NCI-H748 (cell line): ENCODE measurements at regions not wholly inside any gene's neighbourhood (a gene's known extent, or its start where the extent isn't known, plus 50 kb on each side); places are given as distances from the start of the nearest gene placed in this dataset.

ENCODE experiments used
- DNase-seq: peaks from one replicate; lab custom pipeline; 2025; ENCODE audit not compliant: unreplicated experiment; lab: John Stamatoyannopoulos, UW

- DNase-seq: no peak
These were observed 116.3 kb downstream of the RPL22L1 start for GRCh38 chr3:170753421-170754310.

- no peak for DNase-seq
These were observed 117.3 kb downstream of the RPL22L1 start for GRCh38 chr3:170752571-170753155.

- DNase-seq: no peak
These were observed 118.1 kb downstream of the RPL22L1 start for GRCh38 chr3:170751899-170752293.

DNA sequence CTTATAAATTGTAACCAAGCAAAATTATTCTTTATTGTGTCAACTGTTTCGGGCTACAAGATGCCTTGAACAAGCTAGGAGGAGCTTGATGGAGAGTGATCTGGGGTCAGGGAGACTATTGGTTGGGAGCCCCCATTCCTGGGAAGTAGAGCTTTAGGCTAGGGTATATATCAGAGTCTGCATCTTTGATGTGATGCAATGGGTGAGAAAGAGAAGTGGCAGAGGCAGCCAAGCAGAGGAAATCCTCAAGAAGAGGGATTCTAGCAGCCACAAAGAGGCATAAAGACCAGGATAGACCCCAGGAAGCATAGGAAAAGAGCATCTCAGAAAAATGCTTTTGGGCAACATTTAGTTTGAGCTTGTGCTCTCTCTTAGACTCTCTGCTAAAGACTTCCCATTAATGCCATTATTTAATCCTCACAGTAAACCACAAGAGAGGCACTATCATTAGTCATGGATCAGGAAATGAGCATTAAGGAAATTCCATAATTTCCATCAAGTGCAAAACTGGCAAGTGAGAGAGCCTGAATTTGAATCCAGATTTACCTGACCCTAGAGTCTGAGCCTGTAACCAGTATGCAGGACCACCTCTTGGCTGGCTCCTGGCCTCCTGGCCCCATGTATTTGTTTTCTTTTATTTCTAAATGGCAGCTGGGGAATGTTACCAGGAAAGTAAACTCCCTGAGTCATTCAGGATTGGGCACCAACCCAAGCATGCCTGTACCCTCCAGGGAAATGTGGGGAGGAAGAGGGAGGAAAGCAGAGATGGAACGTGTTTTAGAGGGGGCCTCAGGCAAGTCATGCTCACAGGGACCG lies 118.7 kb downstream of the RPL22L1 start:
- no peak for DNase-seq

DNA sequence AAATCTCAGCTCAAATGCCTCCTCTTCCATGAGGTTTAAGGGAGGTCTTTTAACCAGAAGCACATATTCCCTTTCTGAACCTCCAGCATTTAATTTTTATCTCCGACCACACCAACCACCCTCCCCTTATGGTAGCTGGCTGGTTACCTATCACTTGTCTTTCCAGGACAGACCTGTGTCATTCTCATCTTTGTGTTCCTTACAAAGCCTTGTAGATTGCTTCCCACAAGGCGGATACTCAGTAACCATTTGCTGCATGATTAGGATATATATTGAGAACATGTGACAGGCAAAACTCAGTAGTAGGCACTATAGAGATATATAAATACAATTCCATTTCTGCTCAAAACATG lies 119.5 kb downstream of the RPL22L1 start:
- DNase-seq: no peak

DNA sequence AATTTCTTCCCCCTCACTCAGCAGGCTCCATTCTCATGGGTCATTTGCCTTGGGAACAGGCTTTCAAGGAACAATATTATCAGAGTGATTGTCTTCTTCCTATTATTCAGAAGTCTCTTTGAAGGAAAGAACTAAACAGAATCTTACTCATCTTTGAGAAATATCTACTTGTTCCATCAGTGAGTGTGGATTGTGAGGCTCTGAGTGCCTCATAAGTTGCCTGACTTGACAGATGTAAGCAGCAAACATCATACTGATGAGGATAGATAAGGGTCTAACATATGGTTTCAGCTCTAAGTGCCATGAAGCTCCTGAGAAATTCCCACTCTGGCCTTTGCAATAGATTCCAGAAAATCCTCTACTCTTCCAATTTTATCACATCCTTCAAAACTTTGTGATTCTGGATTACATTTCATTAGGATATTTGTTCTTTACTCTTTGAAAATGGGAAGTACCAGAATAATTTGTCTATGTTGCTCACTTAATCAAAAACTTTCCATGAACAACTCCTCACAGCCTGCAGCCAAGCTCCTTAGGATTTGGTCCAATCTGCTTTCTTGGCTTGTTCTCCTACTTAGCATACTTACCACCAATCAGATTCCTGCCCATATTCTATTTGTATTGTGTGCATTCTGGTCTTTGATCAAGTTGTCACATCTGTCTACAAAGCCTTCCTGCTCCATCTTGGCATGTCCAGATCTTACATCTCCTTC lies 120.1 kb downstream of the RPL22L1 start:
- no peak for DNase-seq

GRCh38 chr3:170749185-170749584 lies 120.8 kb downstream of the RPL22L1 start:
- no peak for DNase-seq

DNA sequence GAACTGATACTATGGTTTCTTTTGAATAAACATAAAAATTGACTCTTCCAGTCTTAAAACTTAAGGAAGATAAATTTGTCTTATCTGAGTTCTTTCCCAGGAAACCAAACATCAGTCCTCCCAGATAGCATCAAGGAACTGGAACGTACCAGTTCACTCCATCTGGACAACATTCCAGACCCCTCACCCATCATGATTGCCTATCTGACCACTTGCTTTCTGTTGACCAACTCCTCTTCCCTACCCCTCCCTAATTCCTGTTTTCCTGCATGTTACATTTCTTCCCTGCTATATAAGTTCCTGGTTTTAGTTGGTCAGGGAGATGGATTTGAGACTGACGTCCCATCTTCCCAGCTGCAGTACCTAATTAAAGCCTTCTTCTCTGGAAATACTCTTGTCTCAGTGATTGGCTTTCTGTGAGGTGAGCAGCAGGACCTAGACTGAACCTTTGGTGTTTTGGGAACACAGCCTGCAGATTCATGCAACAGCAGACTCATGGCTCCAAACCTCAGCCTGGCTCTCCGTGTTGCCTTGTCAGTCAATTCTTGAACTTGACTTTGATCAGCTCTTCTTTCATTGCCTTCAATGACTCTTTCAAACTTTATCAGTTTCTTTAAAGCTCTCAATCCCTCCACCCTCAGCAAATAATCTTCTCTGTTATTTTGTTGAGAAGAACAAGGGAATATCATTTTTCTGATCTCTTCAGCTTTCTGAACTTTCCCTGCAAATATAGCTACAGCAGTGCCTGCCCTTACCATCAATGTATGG lies 123.6 kb downstream of the RPL22L1 start:
- no peak for DNase-seq

DNA sequence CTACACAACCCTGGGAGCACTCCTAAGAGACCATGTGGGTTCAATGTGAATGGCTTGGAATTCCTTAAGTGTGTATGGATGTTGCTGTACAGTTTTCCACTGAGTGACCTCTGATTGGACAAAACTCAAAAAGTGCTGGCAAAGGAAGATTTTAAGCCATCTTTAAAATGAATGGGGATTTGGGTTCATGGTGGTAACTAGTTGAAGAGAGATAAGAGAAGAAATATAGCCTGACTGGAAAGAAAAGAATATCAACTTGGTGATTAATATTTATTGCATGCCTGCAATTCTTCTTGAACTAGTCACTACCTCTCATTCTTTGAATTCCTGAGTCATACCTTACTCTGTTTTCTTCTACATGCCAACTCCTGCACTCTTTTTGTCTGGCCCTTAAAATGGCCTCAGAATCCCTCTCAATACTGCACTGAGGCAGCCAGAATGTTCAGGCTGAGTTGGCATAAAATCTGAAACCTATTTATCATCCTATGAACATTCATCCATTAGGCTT lies 124.7 kb downstream of the RPL22L1 start:
- no peak for DNase-seq

DNA sequence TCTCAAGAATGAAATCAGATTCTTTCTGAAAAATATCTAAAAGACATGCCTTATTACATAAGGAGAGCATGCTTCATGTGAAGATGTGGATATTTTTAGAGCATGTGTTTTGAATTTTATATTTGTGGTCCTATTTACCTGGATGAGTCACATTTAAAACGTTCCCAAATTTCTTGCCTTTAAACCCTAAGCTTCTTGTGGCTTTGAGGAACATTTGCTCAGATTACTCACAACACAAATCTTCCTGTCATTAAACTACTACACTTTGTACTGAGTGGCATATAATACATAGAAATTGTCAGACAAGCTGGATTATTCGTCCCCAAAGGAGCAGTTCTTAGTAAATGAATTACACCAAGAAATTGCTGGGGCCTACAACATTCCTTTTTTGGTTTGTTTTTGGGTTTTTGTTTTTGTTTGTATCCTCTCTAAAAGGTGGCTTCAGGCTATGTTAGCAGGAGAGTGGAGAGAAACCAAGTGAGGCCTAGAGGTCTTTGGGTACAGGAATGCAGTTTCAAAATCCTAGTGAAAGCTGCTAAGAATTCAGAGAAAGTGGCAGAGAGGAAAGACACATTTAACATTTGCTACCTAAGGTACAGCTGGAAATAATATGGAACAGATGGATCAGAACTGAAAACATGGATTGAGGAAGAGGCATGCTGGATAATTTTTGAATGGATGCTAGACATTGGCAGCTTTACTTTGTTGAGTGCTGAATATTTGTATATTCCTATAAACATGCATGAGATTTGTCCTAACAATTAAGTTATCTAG lies 128.1 kb downstream of the RPL22L1 start:
- no peak for DNase-seq

GRCh38 chr3:170740726-170741591 lies 129.0 kb downstream of the RPL22L1 start:
- peak; percentile 54 for DNase-seq

DNA sequence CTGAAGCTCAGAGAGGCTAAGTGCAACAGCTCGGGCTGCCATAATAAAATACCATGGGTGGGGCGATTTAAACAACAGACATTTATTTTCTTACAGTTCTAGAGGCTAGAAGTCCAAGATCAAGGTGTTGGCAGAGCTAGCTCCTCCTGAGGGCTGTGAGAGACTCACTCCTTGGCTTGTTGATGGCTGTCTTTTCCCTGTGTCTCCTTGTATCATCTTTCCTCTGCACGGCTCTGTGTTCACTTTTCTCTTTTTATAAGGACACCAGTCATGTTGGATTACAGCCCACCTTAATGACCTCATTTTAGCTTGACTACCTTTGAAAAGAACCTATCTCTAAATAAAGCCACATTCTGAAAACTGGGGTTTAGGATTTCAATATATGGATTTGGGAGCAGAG lies 129.7 kb downstream of the RPL22L1 start:
- DNase-seq: no peak

DNA sequence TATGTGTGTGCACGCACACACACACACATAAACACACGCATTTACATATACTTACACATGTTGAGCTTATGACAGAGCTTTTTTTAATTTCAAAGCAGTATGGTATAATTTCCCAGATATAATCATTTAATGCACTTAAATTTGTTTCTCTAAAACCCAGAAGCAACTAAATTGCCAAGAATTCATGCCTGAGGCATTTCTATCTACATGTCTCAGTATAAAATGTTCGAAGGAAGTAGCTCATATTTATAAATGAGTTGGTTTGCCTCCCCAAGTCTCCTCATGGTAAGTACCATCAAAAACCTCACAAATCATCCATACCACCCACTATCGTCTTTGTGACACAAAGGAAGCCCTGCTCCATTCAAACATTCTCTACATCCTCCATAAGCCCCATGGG lies 130.6 kb downstream of the RPL22L1 start:
- no peak for DNase-seq

DNA sequence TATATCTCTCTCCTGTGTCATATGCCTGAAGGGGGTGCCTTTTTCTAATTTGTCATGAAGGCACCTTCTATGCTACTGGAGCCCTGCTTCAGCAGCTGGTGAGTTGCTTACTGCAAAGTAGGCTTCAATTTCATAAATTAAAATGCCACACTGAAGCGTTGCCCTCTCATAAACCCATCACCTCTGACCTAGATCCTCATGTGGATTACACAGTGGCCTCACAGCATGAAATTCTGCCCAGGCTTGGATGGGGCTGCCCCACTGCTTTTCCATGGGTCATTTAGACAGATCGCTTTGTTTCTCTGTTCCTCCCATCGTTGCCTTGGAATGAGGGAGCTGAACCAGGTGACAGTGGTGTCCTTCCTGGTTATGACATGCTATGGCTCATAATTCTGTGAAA lies 131.2 kb downstream of the RPL22L1 start:
- no peak for DNase-seq

GRCh38 chr3:170737498-170738162 lies 132.4 kb downstream of the RPL22L1 start:
- DNase-seq: no peak

GRCh38 chr3:170735821-170736220 lies 134.2 kb downstream of the RPL22L1 start:
- no peak for DNase-seq

GRCh38 chr3:170734735-170735065 lies 135.3 kb downstream of the RPL22L1 start:
- DNase-seq: no peak

GRCh38 chr3:170734043-170734734 lies 135.8 kb downstream of the RPL22L1 start:
- peak; percentile 10 for DNase-seq
